HG02642 (cell line): ENCODE measurements at regions not wholly inside any gene's neighbourhood (a gene's known extent, or its start where the extent isn't known, plus 50 kb on each side); places are given as distances from the start of the nearest gene placed in this dataset.

Experiments used
- ATAC-seq: cut with Tn5 transposase; IDR thresholded peaks from one replicate; pipeline ENCODE4 v1.9.1; 2021; ENCODE audit warnings: mild to moderate bottlenecking; ENCODE audit not compliant: unreplicated experiment, poor library complexity

- ATAC-seq: no peak
These were observed 356.2 kb downstream of the NNT start for GRCh38 chr5:43959144-43959543.

- no peak for ATAC-seq
These were observed 345.0 kb downstream of the NNT start for GRCh38 chr5:43947935-43948334.

GRCh38 chr5:43941806-43942205, 338.8 kb downstream of the NNT start:
- no peak for ATAC-seq

- no peak for ATAC-seq
These were observed 337.6 kb downstream of the NNT start for GRCh38 chr5:43940562-43940961.

GRCh38 chr5:43926923-43927322, 323.9 kb downstream of the NNT start:
- ATAC-seq: no peak

- no peak for ATAC-seq
These were observed 317.4 kb downstream of the NNT start for GRCh38 chr5:43920422-43920821.

- ATAC-seq: no peak
These were observed 314.9 kb downstream of the NNT start for GRCh38 chr5:43917925-43918324.

GRCh38 chr5:43903129-43903528, 300.1 kb downstream of the NNT start:
- ATAC-seq: no peak

- no peak for ATAC-seq
These were observed 298.0 kb downstream of the NNT start for GRCh38 chr5:43900974-43901373.

- ATAC-seq: no peak
These were observed 292.9 kb downstream of the NNT start for GRCh38 chr5:43895876-43896275.

GRCh38 chr5:43893951-43894684, 291.1 kb downstream of the NNT start:
- no peak for ATAC-seq

GRCh38 chr5:43891112-43891511, 288.1 kb downstream of the NNT start:
- ATAC-seq: no peak

- ATAC-seq: no peak
These were observed 286.3 kb downstream of the NNT start for GRCh38 chr5:43889233-43889632.

- no peak for ATAC-seq
These were observed 272.8 kb downstream of the NNT start for GRCh38 chr5:43875741-43876140.

- no peak for ATAC-seq
These were observed 271.8 kb downstream of the NNT start for GRCh38 chr5:43874772-43875171.

GRCh38 chr5:43873791-43874190, 270.8 kb downstream of the NNT start:
- ATAC-seq: no peak

GRCh38 chr5:43859309-43859708, 256.3 kb downstream of the NNT start:
- no peak for ATAC-seq

GRCh38 chr5:43855452-43855851, 252.5 kb downstream of the NNT start:
- ATAC-seq: no peak

GRCh38 chr5:43854697-43855292, 251.8 kb downstream of the NNT start:
- no peak for ATAC-seq

GRCh38 chr5:43852279-43852678, 249.3 kb downstream of the NNT start:
- ATAC-seq: no peak

- ATAC-seq: no peak
These were observed 248.8 kb downstream of the NNT start for GRCh38 chr5:43851741-43852140.

GRCh38 chr5:43840424-43841125, 237.6 kb downstream of the NNT start:
- no peak for ATAC-seq
